DMS 273 treated with DMSO at 0.1 percent for 48 hours (cell line): ENCODE measurements at regions not wholly inside any gene's neighbourhood (a gene's known extent, or its start where the extent isn't known, plus 50 kb on each side); places are given as distances from the start of the nearest gene placed in this dataset.
A peak's percentile ranks its signal among the peaks of the same experiment; 100 is the strongest.
"Not testable (repeated sequence)": the region's sequence is repeated elsewhere in the genome, so short reads cannot be mapped to it uniquely, and the experiment has no call there.

Experiments
- DNase-seq: peaks from one replicate; lab custom pipeline; 2025; lab: John Stamatoyannopoulos, UW

- no peak for DNase-seq
Observed at GRCh38 chr3:87576752-87577151, 300.4 kb upstream of the POU1F1 start.

- DNase-seq, result no peak
Observed at GRCh38 chr3:87575550-87575949, 299.2 kb upstream of the POU1F1 start.

GRCh38 chr3:87568331-87568730 lies 291.9 kb upstream of the POU1F1 start:
- no peak for DNase-seq

GRCh38 chr3:87564438-87564837 lies 288.1 kb upstream of the POU1F1 start:
- DNase-seq, result no peak

GRCh38 chr3:87563712-87564111 lies 287.3 kb upstream of the POU1F1 start:
- no peak for DNase-seq

GRCh38 chr3:87558492-87558891 lies 282.1 kb upstream of the POU1F1 start:
- no peak for DNase-seq

- DNase-seq, result no peak
Observed at GRCh38 chr3:87555290-87555689, 278.9 kb upstream of the POU1F1 start.

GRCh38 chr3:87553058-87553457 lies 276.7 kb upstream of the POU1F1 start:
- no peak for DNase-seq

GRCh38 chr3:87550892-87551291 lies 274.5 kb upstream of the POU1F1 start:
- DNase-seq, result no peak

- DNase-seq, result no peak
Observed at GRCh38 chr3:87549208-87549607, 272.8 kb upstream of the POU1F1 start.

GRCh38 chr3:87548271-87548670 lies 271.9 kb upstream of the POU1F1 start:
- no peak for DNase-seq

- no peak for DNase-seq
Observed at GRCh38 chr3:87546216-87546615, 269.8 kb upstream of the POU1F1 start.

- DNase-seq, result not testable (repeated sequence)
Observed at GRCh38 chr3:87543408-87543807, 267.0 kb upstream of the POU1F1 start.

GRCh38 chr3:87541723-87542122 lies 265.3 kb upstream of the POU1F1 start:
- no peak for DNase-seq

- DNase-seq, result not testable (repeated sequence)
Observed at GRCh38 chr3:87538722-87539121, 262.3 kb upstream of the POU1F1 start.

- DNase-seq, result no peak
Observed at GRCh38 chr3:87509401-87509800, 233.0 kb upstream of the POU1F1 start.

GRCh38 chr3:87508921-87509320 lies 232.5 kb upstream of the POU1F1 start:
- no peak for DNase-seq

- no peak for DNase-seq
Observed at GRCh38 chr3:87507753-87508152, 231.4 kb upstream of the POU1F1 start.

- peak; percentile 1 for DNase-seq
Observed at GRCh38 chr3:87503900-87504498, 227.6 kb upstream of the POU1F1 start.

GRCh38 chr3:87501076-87501475 lies 224.7 kb upstream of the POU1F1 start:
- no peak for DNase-seq

- no peak for DNase-seq
Observed at GRCh38 chr3:87498358-87499080, 222.1 kb upstream of the POU1F1 start.

- no peak for DNase-seq
Observed at GRCh38 chr3:87495938-87496337, 219.6 kb upstream of the POU1F1 start.

GRCh38 chr3:87494264-87494663 lies 217.9 kb upstream of the POU1F1 start:
- no peak for DNase-seq

- DNase-seq, result no peak
Observed at GRCh38 chr3:87491843-87492242, 215.5 kb upstream of the POU1F1 start.
